Gastroesophageal sphincter (tissue), 3 donors: ENCODE measurements at regions not wholly inside any gene's neighbourhood (a gene's known extent, or its start where the extent isn't known, plus 50 kb on each side); places are given as distances from the start of the nearest gene placed in this dataset.

ENCODE experiments used
- CTCF ChIP-seq, 4 experiments: fragments of 200-600 bp in 2 of 4; fragments of 450-650 bp in 2 of 4; sonication (generic) in 1 of 4; IDR thresholded peaks; one replicate each; pipeline ENCODE4 v1.5.1; 2017 to 2019; ENCODE audit warnings: antibody characterized with exemption in 4 of 4, mild to moderate bottlenecking in 2 of 4, moderate library complexity in 2 of 4
- POLR2A ChIP-seq, 2 donors: fragments of 450-650 bp; IDR thresholded peaks; one replicate each; pipeline ENCODE4 v1.6.1; 2017; ENCODE audit warnings: antibody characterized with exemption in 2 of 2, mild to moderate bottlenecking in 2 of 2, moderate library complexity in 1 of 2

- TF ChIP-seq POLR2A (IDR thresholded peaks at IDR 0.05) (no peak), CTCF (IDR thresholded peaks at IDR 0.05) (no peak)
Measured at GRCh38 chr7:125357676-125358455, 428.2 kb upstream of the POT1 start.
